HEK293 (cell line): ENCODE measurements at regions not wholly inside any gene's neighbourhood (a gene's known extent, or its start where the extent isn't known, plus 50 kb on each side); places are given as distances from the start of the nearest gene placed in this dataset.
A peak's percentile ranks its signal among the peaks of the same experiment; 100 is the strongest.

Experiments
- CTCF ChIA-PET: fragments of 350-600 bp; formaldehyde crosslinking; extraction: SDS; loops from one replicate; lab custom pipeline; 2021; ENCODE audit warnings: antibody characterized with exemption; lab: Yijun Ruan, JAX
- POLR2A ChIA-PET: fragments of 300-600 bp; formaldehyde crosslinking; extraction: SDS; loops from one replicate; lab custom pipeline; 2020; ENCODE audit warnings: antibody characterized with exemption, inconsistent platforms; lab: Yijun Ruan, JAX
- H3K27ac ChIP-seq: fragments of 200-500 bp; sonication (Bioruptor generic); 2 replicates; pipeline ENCODE4 v1.5.1; 2014; ENCODE audit warnings: low read depth, low read length, control low read depth, inconsistent platforms; ENCODE audit errors: extremely low read depth
- H3K36me3 ChIP-seq, 2 experiments: fragments of 200-500 bp in 1 of 2; sonication (Bioruptor generic) in 1 of 2; 1 replicate in 1 of 2; 2 replicates in 1 of 2; pipeline ENCODE4 v1.5.1; 2014 to 2017; ENCODE audit warnings: inconsistent platforms in 2 of 2, low read length in 2 of 2; ENCODE audit not compliant: control insufficient read depth in 2 of 2, insufficient read depth in 1 of 2
- H3K4me1 ChIP-seq: fragments of 200-500 bp; sonication (Bioruptor generic); 2 replicates; pipeline ENCODE4 v1.5.1; 2014; ENCODE audit warnings: mild to moderate bottlenecking, low read length, inconsistent platforms; ENCODE audit not compliant: control insufficient read depth, insufficient read depth
- H3K4me3 ChIP-seq: 2 replicates; pipeline ENCODE4 v1.5.1; 2011; ENCODE audit warnings: low read depth, mild to moderate bottlenecking, control low read depth, low read length, moderate library complexity
- H3K9me3 ChIP-seq: fragments of 200-500 bp; sonication (Bioruptor generic); 2 replicates; pipeline ENCODE4 v1.5.1; 2014; ENCODE audit warnings: low read depth, low read length, inconsistent platforms; ENCODE audit not compliant: control insufficient read depth, insufficient read depth
- CTCF ChIP-seq: fragments of 450-650 bp; formaldehyde crosslinking; IDR thresholded peaks from 2 replicates; pipeline ENCODE4 v1.5.1; 2016; ENCODE audit warnings: missing biosample characterization, missing genetic modification characterization
- EGR2 ChIP-seq: fragments of 450-650 bp; formaldehyde crosslinking; IDR thresholded peaks from 2 replicates; pipeline ENCODE4 v1.5.1; 2016; ENCODE audit warnings: low read depth, missing biosample characterization, missing genetic modification characterization
- PRDM2 ChIP-seq: fragments of 450-650 bp; formaldehyde crosslinking; IDR thresholded peaks from 2 replicates; pipeline ENCODE4 v1.5.1; 2016; ENCODE audit warnings: missing biosample characterization, missing genetic modification characterization, borderline replicate concordance
- REPIN1 ChIP-seq: fragments of 450-650 bp; formaldehyde crosslinking; IDR thresholded peaks from 2 replicates; pipeline ENCODE4 v1.5.1; 2017; ENCODE audit warnings: missing biosample characterization, missing genetic modification characterization, low read depth
- ZIC2 ChIP-seq: fragments of 450-650 bp; formaldehyde crosslinking; IDR thresholded peaks from 2 replicates; pipeline ENCODE4 v1.5.1; 2016; ENCODE audit warnings: missing biosample characterization, missing genetic modification characterization
- ZNF292 ChIP-seq: fragments of 450-650 bp; formaldehyde crosslinking; IDR thresholded peaks from 2 replicates; pipeline ENCODE4 v1.5.1; 2016; ENCODE audit warnings: low read depth, missing biosample characterization, missing genetic modification characterization, borderline replicate concordance
- ZNF544 ChIP-seq: fragments of 450-650 bp; formaldehyde crosslinking; IDR thresholded peaks from 2 replicates; pipeline ENCODE4 v1.5.0; 2017; ENCODE audit warnings: missing biosample characterization, missing genetic modification characterization
- ZNF561 ChIP-seq: fragments of 450-650 bp; IDR thresholded peaks from 2 replicates; pipeline ENCODE4 v1.5.1; 2018; ENCODE audit warnings: missing biosample characterization, missing genetic modification characterization, borderline replicate concordance
- ZNF837 ChIP-seq: fragments of 450-650 bp; formaldehyde crosslinking; IDR thresholded peaks from 2 replicates; pipeline ENCODE4 v1.5.1; 2016; ENCODE audit warnings: missing biosample characterization, missing genetic modification characterization
- ZSCAN16 ChIP-seq: fragments of 450-650 bp; formaldehyde crosslinking; IDR thresholded peaks from 2 replicates; pipeline ENCODE4 v1.5.1; 2016; ENCODE audit warnings: missing biosample characterization, missing genetic modification characterization
- TF ChIP-seq, protein P1 (sequence below): fragments of 450-650 bp; formaldehyde crosslinking; IDR thresholded peaks from 2 replicates; pipeline ENCODE4 v1.5.1; 2016; ENCODE audit warnings: missing biosample characterization, missing genetic modification characterization, borderline replicate concordance
- TF ChIP-seq, protein P2 (sequence below): fragments of 450-650 bp; formaldehyde crosslinking; IDR thresholded peaks from 2 replicates; pipeline ENCODE4; 2016; ENCODE audit warnings: missing biosample characterization, missing genetic modification characterization

DNA sequence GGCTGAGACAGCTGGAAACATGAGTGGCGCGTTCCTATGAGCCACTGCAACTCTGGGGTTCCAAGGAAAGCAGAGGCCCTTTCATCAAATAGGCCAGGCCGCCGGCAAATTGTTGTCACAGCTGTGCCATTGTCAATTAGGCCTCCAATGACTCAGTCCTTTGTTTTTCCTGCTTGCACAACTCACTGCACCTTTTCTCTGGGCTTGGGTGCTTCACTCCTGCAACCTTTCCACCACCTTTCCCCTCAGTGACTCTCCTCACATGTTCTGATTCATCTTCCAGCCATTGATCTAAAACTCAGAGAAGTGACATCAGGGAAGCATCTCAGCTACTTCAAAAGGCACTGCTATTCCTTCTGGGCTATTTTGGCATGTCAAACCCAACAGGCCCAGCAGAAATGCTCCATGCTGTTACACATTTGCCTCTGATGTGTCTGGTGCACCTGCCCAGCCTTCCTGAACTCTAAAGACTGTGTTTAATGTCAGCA lies 653.7 kb downstream of the NR2F1-AS1 start (continued):
- TF ChIP-seq, protein P1, sequence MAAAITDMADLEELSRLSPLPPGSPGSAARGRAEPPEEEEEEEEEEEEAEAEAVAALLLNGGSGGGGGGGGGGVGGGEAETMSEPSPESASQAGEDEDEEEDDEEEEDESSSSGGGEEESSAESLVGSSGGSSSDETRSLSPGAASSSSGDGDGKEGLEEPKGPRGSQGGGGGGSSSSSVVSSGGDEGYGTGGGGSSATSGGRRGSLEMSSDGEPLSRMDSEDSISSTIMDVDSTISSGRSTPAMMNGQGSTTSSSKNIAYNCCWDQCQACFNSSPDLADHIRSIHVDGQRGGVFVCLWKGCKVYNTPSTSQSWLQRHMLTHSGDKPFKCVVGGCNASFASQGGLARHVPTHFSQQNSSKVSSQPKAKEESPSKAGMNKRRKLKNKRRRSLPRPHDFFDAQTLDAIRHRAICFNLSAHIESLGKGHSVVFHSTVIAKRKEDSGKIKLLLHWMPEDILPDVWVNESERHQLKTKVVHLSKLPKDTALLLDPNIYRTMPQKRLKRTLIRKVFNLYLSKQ, result no peak
- TF ChIP-seq, protein P2, sequence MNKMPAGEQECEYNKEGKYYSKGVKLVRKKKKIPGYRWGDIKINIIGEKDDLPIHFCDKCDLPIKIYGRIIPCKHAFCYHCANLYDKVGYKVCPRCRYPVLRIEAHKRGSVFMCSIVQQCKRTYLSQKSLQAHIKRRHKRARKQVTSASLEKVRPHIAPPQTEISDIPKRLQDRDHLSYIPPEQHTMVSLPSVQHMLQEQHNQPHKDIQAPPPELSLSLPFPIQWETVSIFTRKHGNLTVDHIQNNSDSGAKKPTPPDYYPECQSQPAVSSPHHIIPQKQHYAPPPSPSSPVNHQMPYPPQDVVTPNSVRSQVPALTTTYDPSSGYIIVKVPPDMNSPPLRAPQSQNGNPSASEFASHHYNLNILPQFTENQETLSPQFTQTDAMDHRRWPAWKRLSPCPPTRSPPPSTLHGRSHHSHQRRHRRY (tag by site-specific recombination), result no peak
- TF ChIP-seq ZNF837 (tag by site-specific recombination), result no peak
- TF ChIP-seq ZNF561 (tag by site-specific recombination), result no peak
- no peak for TF ChIP-seq REPIN1 (tag by site-specific recombination)
- no peak for TF ChIP-seq EGR2 (tag by site-specific recombination)
- TF ChIP-seq PRDM2 (tag by site-specific recombination), result no peak

- H3K4me1 ChIP-seq, result no peaks in the 10 kb centered on the region
- POLR2A ChIA-PET, result no interaction called here
- CTCF ChIA-PET, result no interaction called here
Observed at GRCh38 chr5:92923885-92924284, 657.1 kb downstream of the NR2F1-AS1 start.

DNA sequence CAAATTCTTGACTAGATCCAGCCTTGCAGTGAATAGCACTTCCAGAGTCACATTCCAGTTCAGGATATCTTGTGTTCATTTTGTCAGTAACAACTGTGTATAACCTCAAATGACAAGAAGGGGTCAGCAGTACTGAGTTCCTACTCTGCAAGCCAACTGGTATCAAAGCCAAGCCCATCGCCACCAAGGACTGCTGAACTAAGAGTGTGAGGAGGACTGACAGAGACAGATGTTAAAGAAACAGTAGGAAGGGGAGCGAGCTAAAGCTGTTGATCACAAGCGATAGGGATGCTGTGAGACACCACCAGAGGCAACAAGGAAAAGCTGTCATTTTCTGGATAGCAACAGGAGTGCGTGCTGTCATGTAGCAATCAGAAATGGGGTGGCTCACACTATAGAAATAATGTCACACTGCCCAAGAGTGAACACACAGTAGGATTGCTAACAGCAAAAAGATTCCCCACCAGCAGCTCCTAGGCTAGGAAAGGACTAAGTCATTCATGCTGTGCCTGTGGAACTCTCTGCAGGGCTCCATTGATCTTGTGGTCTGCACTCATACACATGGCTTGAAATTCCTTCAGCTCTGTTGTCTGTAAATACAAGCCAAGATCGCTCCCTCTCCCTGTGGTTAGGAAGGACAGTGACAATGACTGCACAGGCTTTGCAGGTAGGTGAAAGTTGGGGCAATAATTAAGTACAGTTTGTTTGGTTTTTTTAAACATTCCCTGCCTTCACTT lies 658.6 kb downstream of the NR2F1-AS1 start:
- CTCF ChIA-PET, result no interaction called here
- no peaks in the 10 kb centered on the region for H3K4me1 ChIP-seq
- POLR2A ChIA-PET, result no interaction called here

More at GRCh38 chr5:92923885-92924284, 657.1 kb downstream of the NR2F1-AS1 start:
- no peak overlapping the region for H3K27ac ChIP-seq
- no peak overlapping the region for H3K4me3 ChIP-seq
- H3K9me3 ChIP-seq, result no peaks in the 10 kb centered on the region
- TF ChIP-seq ZSCAN16 (tag by site-specific recombination) (0 out of 2 replicates have a peak, but pooled peaks have one; percentile 14), ZNF544 (tag by site-specific recombination) (no peak)
- no peaks in the 10 kb centered on the region for H3K36me3 ChIP-seq

More for the DNA sequence above, 658.6 kb downstream of the NR2F1-AS1 start:
- no peak for TF ChIP-seq ZNF292 (tag by site-specific recombination)
- peak; percentile 79 for TF ChIP-seq ZIC2 (tag by site-specific recombination)
- TF ChIP-seq CTCF (tag by site-specific recombination), result 0 out of 2 replicates have a peak, but pooled peaks have one; percentile 17
- TF ChIP-seq, all 188 proteins: peak for 2
- no peaks in the 10 kb centered on the region for H3K36me3 ChIP-seq
- no peak overlapping the region for H3K27ac ChIP-seq
- H3K9me3 ChIP-seq, result no peaks in the 10 kb centered on the region
- H3K4me3 ChIP-seq, result no peak overlapping the region
